Endothelial cell of umbilical vein (primary cell): ENCODE measurements at regions not wholly inside any gene's neighbourhood (a gene's known extent, or its start where the extent isn't known, plus 50 kb on each side); places are given as distances from the start of the nearest gene placed in this dataset.

Source experiments
- BruUV-seq: library from RNA; stranded (reverse); fragments of 400-500 nt; replicated peaks from 2 replicates; lab custom pipeline; 2021; lab: Mats Ljungman, UMichigan
- CTCF ChIA-PET: fragments of 300-600, 350-600 bp; sonication (Branson Sonifier 250); formaldehyde crosslinking; loops from one replicate; lab custom pipeline; 2021; ENCODE audit warnings: antibody characterized with exemption, inconsistent platforms; lab: Charles Lee
- POLR2A ChIA-PET: fragments of 300-600, 350-600 bp; sonication (Branson Sonifier 250); formaldehyde crosslinking; loops from one replicate; lab custom pipeline; 2021; ENCODE audit warnings: antibody characterized with exemption, inconsistent platforms; lab: Charles Lee
- DNase-seq: peaks from one replicate; pipeline ENCODE4 v3.0.0-alpha.2; 2011; ENCODE audit warnings: low read depth, low spot score
- FAIRE-seq: peaks from 2 replicates; lab custom pipeline; 2011; peaks lifted over from hg19 to GRCh38; lab: Jason Lieb, UNC
- H2AFZ ChIP-seq: 2 replicates; pipeline ENCODE4 v1.6.0; 2012; ENCODE audit warnings: low read depth, low read length, control low read depth, inconsistent platforms
- H3K27ac ChIP-seq: 2 replicates; pipeline ENCODE4 v1.5.1; 2011; ENCODE audit warnings: low read depth, mild to moderate bottlenecking, control low read depth, low read length, moderate library complexity; ENCODE audit not compliant: insufficient read depth
- H3K27me3 ChIP-seq, 2 experiments: 2 replicates each; pipeline versions ENCODE4 v1.6.0 to v1.6.1; 2011; ENCODE audit warnings: low read length in 2 of 2, mixed read lengths in 1 of 2; ENCODE audit not compliant: control insufficient read depth in 2 of 2, insufficient read depth in 2 of 2
- H3K36me3 ChIP-seq, 2 experiments: 2 replicates in 1 of 2; 3 replicates in 1 of 2; pipeline ENCODE4 v1.5.1; 2011; ENCODE audit warnings: low read length in 2 of 2, mild to moderate bottlenecking in 1 of 2, moderate library complexity in 1 of 2; ENCODE audit not compliant: control insufficient read depth in 2 of 2, insufficient read depth in 2 of 2; ENCODE audit errors: extremely low read depth in 1 of 2
- H3K4me1 ChIP-seq: 3 replicates; pipeline ENCODE4 v1.5.1; 2011; ENCODE audit warnings: mild to moderate bottlenecking, low read length; ENCODE audit not compliant: control insufficient read depth, insufficient read depth; ENCODE audit errors: extremely low read depth
- H3K4me2 ChIP-seq: 2 replicates; pipeline ENCODE4 v1.6.1; 2011; ENCODE audit warnings: low read length, control low read depth, mixed read lengths; ENCODE audit not compliant: insufficient read depth
- H3K4me3 ChIP-seq, 3 experiments: fragments of 200-600 bp in 1 of 3; sonication (generic), shearing (Covaris generic) in 1 of 3; replicated peaks in 1 of 3; 2 replicates each; pipeline ENCODE4 v1.5.1; 2011 to 2016; ENCODE audit warnings: control low read depth in 3 of 3, low read length in 3 of 3, mild to moderate bottlenecking in 2 of 3, inconsistent platforms in 1 of 3, low read depth in 1 of 3, moderate library complexity in 1 of 3; ENCODE audit not compliant: insufficient read depth in 1 of 3
- H3K79me2 ChIP-seq: 2 replicates; pipeline ENCODE4 v1.6.0; 2012; ENCODE audit warnings: low read length, inconsistent platforms; ENCODE audit not compliant: control insufficient read depth, insufficient read depth
- H3K9ac ChIP-seq: replicated peaks from 2 replicates; pipeline ENCODE3; 2011; ENCODE audit warnings: low read length, control low read depth; ENCODE audit not compliant: insufficient read depth; ENCODE audit errors: extremely low read depth
- H3K9me1 ChIP-seq: replicated peaks from 3 replicates; pipeline ENCODE4 v1.6.0; 2011; ENCODE audit warnings: mild to moderate bottlenecking, low read length; ENCODE audit not compliant: control insufficient read depth, insufficient read depth; ENCODE audit errors: extremely low read depth
- H3K9me3 ChIP-seq: replicated peaks from 2 replicates; pipeline ENCODE4 v1.5.1; 2012; ENCODE audit warnings: low read length, inconsistent platforms; ENCODE audit not compliant: control insufficient read depth, insufficient read depth
- H4K20me1 ChIP-seq: replicated peaks from 2 replicates; pipeline ENCODE3; 2011; ENCODE audit warnings: mild to moderate bottlenecking, low read length; ENCODE audit not compliant: control insufficient read depth, insufficient read depth; ENCODE audit errors: extremely low read depth
- EZH2 ChIP-seq: IDR thresholded peaks from 2 replicates; pipeline ENCODE4 v1.6.1; 2012; ENCODE audit warnings: borderline replicate concordance, low read depth, mild to moderate bottlenecking, moderate library complexity, low read length, inconsistent platforms; ENCODE audit not compliant: severe bottlenecking
- FOS ChIP-seq: IDR thresholded peaks from 2 replicates; pipeline ENCODE4 v1.6.1; 2011; ENCODE audit warnings: mild to moderate bottlenecking, low read length, moderate library complexity, borderline replicate concordance; ENCODE audit not compliant: insufficient read depth
- GATA2 ChIP-seq: IDR thresholded peaks from 2 replicates; pipeline ENCODE4 v1.7.0; 2011; ENCODE audit warnings: low read depth, mild to moderate bottlenecking, moderate library complexity, mixed read lengths, low read length; ENCODE audit not compliant: insufficient read length, insufficient read depth
- dilution Hi-C: fragments of 300-500 bp; cut with MboI; formaldehyde crosslinking; loops from one replicate; pipeline ENCODE4 v1.15.0; 2019; ENCODE audit warnings: low sequenced_read_pairs; ENCODE audit not compliant: extremely low pct_ligation_motif_present
- intact Hi-C: fragments of 100-400 bp; cut with micrococcal nuclease; formaldehyde crosslinking; loops from one replicate; pipeline ENCODE4 v1.10.0; 2022
- TF ChIP-seq, protein P1 (sequence below), 2 donors: IDR thresholded peaks; 1 replicate in 1 of 2; 2 replicates in 1 of 2; pipeline ENCODE4 v1.5.1; 2011; ENCODE audit warnings: low read length in 2 of 2, mild to moderate bottlenecking in 2 of 2, moderate library complexity in 2 of 2, control low read depth in 1 of 2, inconsistent platforms in 1 of 2, low read depth in 1 of 2; ENCODE audit not compliant: insufficient read depth in 1 of 2; ENCODE audit errors: extremely low read depth in 1 of 2

DNA sequence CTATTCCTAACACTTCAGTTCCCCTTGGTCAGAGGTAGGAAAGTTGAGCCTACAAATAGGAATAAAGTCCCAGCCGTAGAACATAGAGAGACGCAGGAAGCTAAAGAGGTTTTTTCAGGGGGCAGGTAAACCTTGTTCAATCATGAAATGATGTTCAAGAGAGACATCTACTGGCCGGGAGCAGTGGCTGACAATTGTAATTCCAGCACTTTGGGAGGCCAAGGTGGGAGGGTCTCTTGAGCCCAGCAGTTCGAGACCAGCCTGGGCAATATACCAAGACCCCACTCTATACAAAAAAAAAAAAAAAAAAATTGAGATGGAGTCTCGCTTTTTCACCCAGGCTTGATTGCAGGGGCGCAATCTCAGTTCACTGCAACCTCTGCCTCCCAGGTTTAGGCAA, 66.7 kb upstream of the DNAJC10 start:
- no peaks in the 10 kb centered on the region for H3K36me3 ChIP-seq
- intact Hi-C loops (loop anchor here (1.0 kb wide), 1 partner anchor 409 kb away; no protein-coding TSS in a partner anchor), dilution Hi-C loops (no loop called here)
- H3K27ac ChIP-seq: no peak overlapping the region
- FAIRE-seq: no peak
- H3K9me3 ChIP-seq: no peaks in the 10 kb centered on the region
- no peak overlapping the region for H3K9ac ChIP-seq
- no peaks in the 10 kb centered on the region for H3K9me1 ChIP-seq
- POLR2A ChIA-PET: interaction anchor here (0.7 kb wide), 3 partner anchors 19 to 915 kb away, joined by 5 to 7 read pairs (median 6); no protein-coding TSS in a partner anchor
- H3K4me3 ChIP-seq: no peak overlapping the region
- H2AFZ ChIP-seq: no peak overlapping the region
- H3K79me2 ChIP-seq: no peaks in the 10 kb centered on the region
- TF ChIP-seq FOS: no peak
- TF ChIP-seq, protein P1, sequence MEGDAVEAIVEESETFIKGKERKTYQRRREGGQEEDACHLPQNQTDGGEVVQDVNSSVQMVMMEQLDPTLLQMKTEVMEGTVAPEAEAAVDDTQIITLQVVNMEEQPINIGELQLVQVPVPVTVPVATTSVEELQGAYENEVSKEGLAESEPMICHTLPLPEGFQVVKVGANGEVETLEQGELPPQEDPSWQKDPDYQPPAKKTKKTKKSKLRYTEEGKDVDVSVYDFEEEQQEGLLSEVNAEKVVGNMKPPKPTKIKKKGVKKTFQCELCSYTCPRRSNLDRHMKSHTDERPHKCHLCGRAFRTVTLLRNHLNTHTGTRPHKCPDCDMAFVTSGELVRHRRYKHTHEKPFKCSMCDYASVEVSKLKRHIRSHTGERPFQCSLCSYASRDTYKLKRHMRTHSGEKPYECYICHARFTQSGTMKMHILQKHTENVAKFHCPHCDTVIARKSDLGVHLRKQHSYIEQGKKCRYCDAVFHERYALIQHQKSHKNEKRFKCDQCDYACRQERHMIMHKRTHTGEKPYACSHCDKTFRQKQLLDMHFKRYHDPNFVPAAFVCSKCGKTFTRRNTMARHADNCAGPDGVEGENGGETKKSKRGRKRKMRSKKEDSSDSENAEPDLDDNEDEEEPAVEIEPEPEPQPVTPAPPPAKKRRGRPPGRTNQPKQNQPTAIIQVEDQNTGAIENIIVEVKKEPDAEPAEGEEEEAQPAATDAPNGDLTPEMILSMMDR (IDR thresholded peaks at IDR 0.05; ENCODE audit: extremely low read depth in 1 of 2, insufficient read depth in 1 of 2, low read depth in 1 of 2, low read length in 2 of 2): peak; percentile 34 to 58
- peak; percentile 49 for DNase-seq
- H3K4me2 ChIP-seq: no peak overlapping the region
- BruUV-seq: no TSS peak
- no peaks in the 10 kb centered on the region for H4K20me1 ChIP-seq
- no peaks in the 10 kb centered on the region for H3K4me1 ChIP-seq
- CTCF ChIA-PET: interaction anchor here (0.6 to 3.7 kb wide), 41 partner anchors 9 to 1078 kb away, joined by 3 to 203 read pairs (median 4); partner anchors contain the start of gene PDE1A
- no peaks in the 10 kb centered on the region for H3K27me3 ChIP-seq

- TF ChIP-seq EZH2 (no peak), GATA2 (no peak)
- TF ChIP-seq, protein P1 (IDR thresholded peaks at IDR 0.05; ENCODE audit: extremely low read depth in 1 of 2, insufficient read depth in 1 of 2, low read depth in 1 of 2, low read length in 2 of 2): peak; percentile 15 to 30
- intact Hi-C loops (loop anchor here (1.0 to 10.0 kb wide), 5 partner anchors 464 to 1078 kb away; no protein-coding TSS in a partner anchor), dilution Hi-C loops (no loop called here)
- POLR2A ChIA-PET: no interaction called here
- Histone ChIP-seq H3K27ac (no peak overlapping the region), H3K9me3 (no peaks in the 10 kb centered on the region), H3K79me2 (no peaks in the 10 kb centered on the region), H3K4me1 (no peaks in the 10 kb centered on the region), H3K9ac (no peak overlapping the region), H3K4me3 (no peak overlapping the region), H3K4me2 (no peak overlapping the region), H3K9me1 (no peaks in the 10 kb centered on the region), H4K20me1 (no peaks in the 10 kb centered on the region), H3K36me3 (no peaks in the 10 kb centered on the region), H3K27me3 (no peaks in the 10 kb centered on the region), H2AFZ (peak overlapping the region; percentile 50)
- BruUV-seq: no TSS peak
- peak; percentile 93 for FAIRE-seq
- peak; percentile 67 for DNase-seq
- CTCF ChIA-PET: interaction anchor here (2.6 kb wide), 1 partner anchor 465 kb away, joined by 18 read pairs; no protein-coding TSS in a partner anchor
These were observed 65.4 kb upstream of the DNAJC10 start for GRCh38 chr2:182650704-182651103.
